SK-N-SH (cell line): ENCODE measurements at regions not wholly inside any gene's neighbourhood (a gene's known extent, or its start where the extent isn't known, plus 50 kb on each side); places are given as distances from the start of the nearest gene placed in this dataset.

ENCODE experiments used
- CTCF ChIP-seq: fragments of 200-600 bp; sonication (generic); IDR thresholded peaks from 2 replicates; pipeline ENCODE4 v1.6.1; 2017; ENCODE audit warnings: antibody characterized with exemption, mild to moderate bottlenecking, moderate library complexity
- EZH2phosphoT487 ChIP-seq: fragments of 200-600 bp; sonication (generic); IDR thresholded peaks from 2 replicates; pipeline ENCODE4 v1.6.1; 2017; ENCODE audit warnings: low read depth, mixed run types, mild to moderate bottlenecking, antibody characterized with exemption, moderate library complexity, borderline replicate concordance
- FOXJ3 ChIP-seq: sonication (generic); formaldehyde crosslinking; IDR thresholded peaks from 2 replicates; pipeline ENCODE4 v1.5.1; 2020; ENCODE audit warnings: mild to moderate bottlenecking, missing genetic modification reagents
- MAX ChIP-seq: IDR thresholded peaks from 2 replicates; pipeline ENCODE4 v1.4.0; 2012; ENCODE audit warnings: low read depth
- PBX3 ChIP-seq: IDR thresholded peaks from 2 replicates; pipeline ENCODE4; 2012
- RAD21 ChIP-seq: IDR thresholded peaks from 2 replicates; pipeline ENCODE4 v1.6.1; 2012; ENCODE audit warnings: mild to moderate bottlenecking, low read length
- REST ChIP-seq: IDR thresholded peaks from 2 replicates; pipeline ENCODE4 v1.6.1; 2012; ENCODE audit warnings: mild to moderate bottlenecking, low read depth, low read length, moderate library complexity
- TAF1 ChIP-seq: IDR thresholded peaks from 2 replicates; pipeline ENCODE4 v1.6.1; 2012; ENCODE audit warnings: low read depth, mild to moderate bottlenecking, low read length, moderate library complexity, borderline replicate concordance
- USF1 ChIP-seq: IDR thresholded peaks from 2 replicates; pipeline ENCODE4 v1.4.0; 2012; ENCODE audit warnings: low read depth, borderline replicate concordance

GRCh38 chr3:194224471-194225417 lies 88.8 kb downstream of the HES1 start:
- no peak for TF ChIP-seq PBX3
- no peak for TF ChIP-seq FOXJ3 (CRISPR knock-in tag)
- TF ChIP-seq USF1, result no peak
- TF ChIP-seq EZH2phosphoT487, result no peak
- no peak for TF ChIP-seq CTCF
- no peak for TF ChIP-seq REST
- TF ChIP-seq MAX, result no peak
- TF ChIP-seq TAF1, result no peak
- no peak; the same call in 1 of the 2 replicates for TF ChIP-seq RAD21
